Keratinocyte (primary cell): ENCODE measurements at regions not wholly inside any gene's neighbourhood (a gene's known extent, or its start where the extent isn't known, plus 50 kb on each side); places are given as distances from the start of the nearest gene placed in this dataset.

Experiments
- EZH2 ChIP-seq: IDR thresholded peaks from one replicate; pipeline ENCODE4 v1.6.1; 2012; ENCODE audit warnings: inconsistent platforms, mild to moderate bottlenecking, low read length, moderate library complexity
- TF ChIP-seq, protein P1 (sequence below), 3 experiments: IDR thresholded peaks in 1 of 3; conservative IDR thresholded peaks in 1 of 3; optimal IDR thresholded peaks in 1 of 3; 2 replicates in 2 of 3; 3 replicates in 1 of 3; pipeline versions ENCODE3 to v1.5.1; 2011; ENCODE audit warnings: low read length in 3 of 3, mild to moderate bottlenecking in 3 of 3, moderate library complexity in 2 of 3, control low read depth in 1 of 3, inconsistent platforms in 1 of 3; ENCODE audit not compliant: insufficient read depth in 2 of 3; ENCODE audit errors: extremely low read depth in 1 of 3

DNA sequence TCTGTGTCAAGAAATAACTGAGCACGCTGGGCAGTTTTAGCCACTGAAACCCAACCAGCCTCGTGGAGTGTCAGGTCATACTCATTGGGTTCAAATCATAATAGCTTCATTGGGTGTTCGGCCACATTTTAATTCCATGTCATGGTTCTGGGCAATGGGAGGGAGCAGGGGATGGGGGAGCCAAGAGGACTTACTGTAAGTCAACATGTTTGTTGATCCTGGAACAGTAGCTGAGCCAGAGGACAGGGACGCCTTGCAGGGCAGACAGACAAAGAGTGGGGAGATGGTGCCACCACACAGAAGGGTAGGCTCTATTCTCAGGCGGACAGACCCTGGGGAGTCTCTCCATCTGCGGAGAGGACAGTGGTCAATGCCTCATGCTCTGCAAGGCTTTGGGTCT is 161.1 kb downstream of the ZBTB18 start:
- TF ChIP-seq, protein P1, sequence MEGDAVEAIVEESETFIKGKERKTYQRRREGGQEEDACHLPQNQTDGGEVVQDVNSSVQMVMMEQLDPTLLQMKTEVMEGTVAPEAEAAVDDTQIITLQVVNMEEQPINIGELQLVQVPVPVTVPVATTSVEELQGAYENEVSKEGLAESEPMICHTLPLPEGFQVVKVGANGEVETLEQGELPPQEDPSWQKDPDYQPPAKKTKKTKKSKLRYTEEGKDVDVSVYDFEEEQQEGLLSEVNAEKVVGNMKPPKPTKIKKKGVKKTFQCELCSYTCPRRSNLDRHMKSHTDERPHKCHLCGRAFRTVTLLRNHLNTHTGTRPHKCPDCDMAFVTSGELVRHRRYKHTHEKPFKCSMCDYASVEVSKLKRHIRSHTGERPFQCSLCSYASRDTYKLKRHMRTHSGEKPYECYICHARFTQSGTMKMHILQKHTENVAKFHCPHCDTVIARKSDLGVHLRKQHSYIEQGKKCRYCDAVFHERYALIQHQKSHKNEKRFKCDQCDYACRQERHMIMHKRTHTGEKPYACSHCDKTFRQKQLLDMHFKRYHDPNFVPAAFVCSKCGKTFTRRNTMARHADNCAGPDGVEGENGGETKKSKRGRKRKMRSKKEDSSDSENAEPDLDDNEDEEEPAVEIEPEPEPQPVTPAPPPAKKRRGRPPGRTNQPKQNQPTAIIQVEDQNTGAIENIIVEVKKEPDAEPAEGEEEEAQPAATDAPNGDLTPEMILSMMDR (optimal IDR thresholded peaks at IDR 0.05 in 1 of 3, IDR thresholded peaks at IDR 0.05 in 1 of 3, conservative IDR thresholded peaks at IDR 0.05 in 1 of 3; ENCODE audit: extremely low read depth in 1 of 3, insufficient read depth in 2 of 3, low read length in 3 of 3) = no peak
- TF ChIP-seq EZH2 = no peak
